ENCODE measurements at regions not wholly inside any gene's neighbourhood (a gene's known extent, or its start where the extent isn't known, plus 50 kb on each side); places are given as distances from the start of the nearest gene placed in this dataset.
"Not testable (repeated sequence)": the region's sequence is repeated elsewhere in the genome, so short reads cannot be mapped to it uniquely, and the experiment has no call there.

GRCh38 chr1:238499021-238499420 lies 608.3 kb upstream of the ZP4 start:
- DNase-seq: no peak

GRCh38 chr1:238492271-238492670 lies 601.5 kb upstream of the ZP4 start:
- DNase-seq: no peak

- DNase-seq: no peak
These were observed 600.5 kb upstream of the ZP4 start for GRCh38 chr1:238491265-238491664.

GRCh38 chr1:238489006-238489405 lies 598.3 kb upstream of the ZP4 start:
- DNase-seq: no peak

- DNase-seq: no peak
These were observed 597.7 kb upstream of the ZP4 start for GRCh38 chr1:238488401-238488800.

- DNase-seq: no peak
These were observed 597.2 kb upstream of the ZP4 start for GRCh38 chr1:238487931-238488330.

GRCh38 chr1:238485912-238486209 lies 595.1 kb upstream of the ZP4 start:
- DNase-seq: no peak

- DNase-seq: no peak
These were observed 594.6 kb upstream of the ZP4 start for GRCh38 chr1:238485057-238485911.

- no peak for DNase-seq
These were observed 593.4 kb upstream of the ZP4 start for GRCh38 chr1:238484121-238484520.

- no peak for DNase-seq
These were observed 586.1 kb upstream of the ZP4 start for GRCh38 chr1:238476841-238477240.

- no peak for DNase-seq
These were observed 585.0 kb upstream of the ZP4 start for GRCh38 chr1:238475712-238476111.

- no peak for DNase-seq
These were observed 583.5 kb upstream of the ZP4 start for GRCh38 chr1:238474263-238474662.

GRCh38 chr1:238469146-238469631 lies 578.5 kb upstream of the ZP4 start:
- no peak for DNase-seq

- DNase-seq: no peak
These were observed 577.3 kb upstream of the ZP4 start for GRCh38 chr1:238468068-238468467.

GRCh38 chr1:238466459-238466858 lies 575.7 kb upstream of the ZP4 start:
- no peak for DNase-seq

GRCh38 chr1:238465449-238465848 lies 574.7 kb upstream of the ZP4 start:
- DNase-seq: no peak

GRCh38 chr1:238458899-238459298 lies 568.2 kb upstream of the ZP4 start:
- no peak for DNase-seq

GRCh38 chr1:238457610-238458009 lies 566.9 kb upstream of the ZP4 start:
- no peak for DNase-seq

GRCh38 chr1:238451781-238452310 lies 561.1 kb upstream of the ZP4 start:
- DNase-seq: no peak

- no peak for DNase-seq
These were observed 560.3 kb upstream of the ZP4 start for GRCh38 chr1:238450976-238451375.

- no peak for DNase-seq
These were observed 553.0 kb upstream of the ZP4 start for GRCh38 chr1:238443687-238444086.

GRCh38 chr1:238439511-238439910 lies 548.8 kb upstream of the ZP4 start:
- DNase-seq: no peak

- no peak for DNase-seq
These were observed 547.9 kb upstream of the ZP4 start for GRCh38 chr1:238438311-238439270.

GRCh38 chr1:238429703-238430102 lies 539.0 kb upstream of the ZP4 start:
- DNase-seq: not testable (repeated sequence)

Data from NCI-H2171 (cell line).